ENCODE measurements at regions not wholly inside any gene's neighbourhood (a gene's known extent, or its start where the extent isn't known, plus 50 kb on each side); places are given as distances from the start of the nearest gene placed in this dataset.

- no peak for DNase-seq
These were observed 903.7 kb upstream of the USP15 start for GRCh38 chr12:61356485-61356884.

GRCh38 chr12:61357496-61357895 lies 902.7 kb upstream of the USP15 start:
- DNase-seq, result no peak

GRCh38 chr12:61362037-61362436 lies 898.2 kb upstream of the USP15 start:
- no peak for DNase-seq

- no peak for DNase-seq
These were observed 895.2 kb upstream of the USP15 start for GRCh38 chr12:61365001-61365400.

- DNase-seq, result no peak
These were observed 892.9 kb upstream of the USP15 start for GRCh38 chr12:61367281-61367785.

GRCh38 chr12:61369241-61369910 lies 890.8 kb upstream of the USP15 start:
- DNase-seq, result no peak

GRCh38 chr12:61384511-61384910 lies 875.7 kb upstream of the USP15 start:
- no peak for DNase-seq

GRCh38 chr12:61385771-61386170 lies 874.4 kb upstream of the USP15 start:
- no peak for DNase-seq

- no peak for DNase-seq
These were observed 862.5 kb upstream of the USP15 start for GRCh38 chr12:61397668-61398067.

- no peak for DNase-seq
These were observed 848.0 kb upstream of the USP15 start for GRCh38 chr12:61412201-61412600.

- no peak for DNase-seq
These were observed 845.7 kb upstream of the USP15 start for GRCh38 chr12:61414470-61414869.

- DNase-seq, result no peak
These were observed 837.4 kb upstream of the USP15 start for GRCh38 chr12:61422786-61423185.

GRCh38 chr12:61452076-61452475 lies 808.1 kb upstream of the USP15 start:
- DNase-seq, result no peak

GRCh38 chr12:61487728-61488127 lies 772.5 kb upstream of the USP15 start:
- no peak for DNase-seq

GRCh38 chr12:61490526-61491498 lies 769.4 kb upstream of the USP15 start:
- no peak for DNase-seq

- DNase-seq, result no peak
These were observed 758.0 kb upstream of the USP15 start for GRCh38 chr12:61502179-61502578.

- DNase-seq, result no peak
These were observed 755.7 kb upstream of the USP15 start for GRCh38 chr12:61504396-61505080.

GRCh38 chr12:61513499-61513898 lies 746.7 kb upstream of the USP15 start:
- no peak for DNase-seq

- DNase-seq, result no peak
These were observed 746.2 kb upstream of the USP15 start for GRCh38 chr12:61514016-61514415.

- DNase-seq, result no peak
These were observed 738.9 kb upstream of the USP15 start for GRCh38 chr12:61521258-61521657.

GRCh38 chr12:61523276-61523992 lies 736.8 kb upstream of the USP15 start:
- DNase-seq, result no peak

- DNase-seq, result no peak
These were observed 735.4 kb upstream of the USP15 start for GRCh38 chr12:61524851-61525250.

- DNase-seq, result no peak
These were observed 734.9 kb upstream of the USP15 start for GRCh38 chr12:61525331-61525730.
